TTC549 (cell line): ENCODE measurements at regions not wholly inside any gene's neighbourhood (a gene's known extent, or its start where the extent isn't known, plus 50 kb on each side); places are given as distances from the start of the nearest gene placed in this dataset.
"Not testable (repeated sequence)": the region's sequence is repeated elsewhere in the genome, so short reads cannot be mapped to it uniquely, and the experiment has no call there.

Source experiments
- FAIRE-seq: peaks from 2 replicates; lab custom pipeline; 2012; peaks lifted over from hg19 to GRCh38; lab: Jason Lieb, UNC

- no peak for FAIRE-seq
These were observed 233.9 kb upstream of the NEGR1 start for GRCh38 chr1:72516264-72516663.

- no peak for FAIRE-seq
These were observed 216.0 kb upstream of the NEGR1 start for GRCh38 chr1:72498371-72498770.

- no peak for FAIRE-seq
These were observed 207.5 kb upstream of the NEGR1 start for GRCh38 chr1:72489801-72490200.

- no peak for FAIRE-seq
These were observed 203.5 kb upstream of the NEGR1 start for GRCh38 chr1:72485801-72486200.

- FAIRE-seq = no peak
These were observed 201.6 kb upstream of the NEGR1 start for GRCh38 chr1:72483846-72484357.

GRCh38 chr1:72482736-72483413, 200.5 kb upstream of the NEGR1 start:
- no peak for FAIRE-seq

GRCh38 chr1:72481420-72481970, 199.2 kb upstream of the NEGR1 start:
- FAIRE-seq = no peak

GRCh38 chr1:72466376-72466775, 184.0 kb upstream of the NEGR1 start:
- FAIRE-seq = no peak

GRCh38 chr1:72462186-72462905, 180.0 kb upstream of the NEGR1 start:
- no peak for FAIRE-seq

GRCh38 chr1:72442262-72442661, 159.9 kb upstream of the NEGR1 start:
- no peak for FAIRE-seq

- no peak for FAIRE-seq
These were observed 156.7 kb upstream of the NEGR1 start for GRCh38 chr1:72439036-72439435.

GRCh38 chr1:72438270-72438669, 155.9 kb upstream of the NEGR1 start:
- FAIRE-seq = no peak

- FAIRE-seq = no peak
These were observed 152.7 kb upstream of the NEGR1 start for GRCh38 chr1:72435025-72435424.

GRCh38 chr1:72434070-72434469, 151.7 kb upstream of the NEGR1 start:
- no peak for FAIRE-seq

- FAIRE-seq = no peak
These were observed 151.3 kb upstream of the NEGR1 start for GRCh38 chr1:72433591-72433990.

- FAIRE-seq = no peak
These were observed 150.4 kb upstream of the NEGR1 start for GRCh38 chr1:72432645-72433267.

GRCh38 chr1:72431810-72432209, 149.5 kb upstream of the NEGR1 start:
- FAIRE-seq = no peak

- FAIRE-seq = not testable (repeated sequence)
These were observed 145.9 kb upstream of the NEGR1 start for GRCh38 chr1:72428276-72428675.

GRCh38 chr1:72419229-72419628, 136.9 kb upstream of the NEGR1 start:
- no peak for FAIRE-seq

GRCh38 chr1:72412286-72412685, 129.9 kb upstream of the NEGR1 start:
- no peak for FAIRE-seq

- FAIRE-seq = no peak
These were observed 117.5 kb upstream of the NEGR1 start for GRCh38 chr1:72399807-72400206.

GRCh38 chr1:72397786-72398185, 115.4 kb upstream of the NEGR1 start:
- no peak for FAIRE-seq

- FAIRE-seq = no peak
These were observed 112.1 kb upstream of the NEGR1 start for GRCh38 chr1:72394457-72394856.
